ENCODE measurements at regions not wholly inside any gene's neighbourhood (a gene's known extent, or its start where the extent isn't known, plus 50 kb on each side); places are given as distances from the start of the nearest gene placed in this dataset.
"Not testable (repeated sequence)": the region's sequence is repeated elsewhere in the genome, so short reads cannot be mapped to it uniquely, and the experiment has no call there.

GRCh38 chr1:227508431-227508830, 54.9 kb upstream of the ZNF678 start:
- no peak for DNase-seq

- not testable (repeated sequence) for DNase-seq
Observed at GRCh38 chr1:227506490-227507393, 56.6 kb upstream of the ZNF678 start.

DNA sequence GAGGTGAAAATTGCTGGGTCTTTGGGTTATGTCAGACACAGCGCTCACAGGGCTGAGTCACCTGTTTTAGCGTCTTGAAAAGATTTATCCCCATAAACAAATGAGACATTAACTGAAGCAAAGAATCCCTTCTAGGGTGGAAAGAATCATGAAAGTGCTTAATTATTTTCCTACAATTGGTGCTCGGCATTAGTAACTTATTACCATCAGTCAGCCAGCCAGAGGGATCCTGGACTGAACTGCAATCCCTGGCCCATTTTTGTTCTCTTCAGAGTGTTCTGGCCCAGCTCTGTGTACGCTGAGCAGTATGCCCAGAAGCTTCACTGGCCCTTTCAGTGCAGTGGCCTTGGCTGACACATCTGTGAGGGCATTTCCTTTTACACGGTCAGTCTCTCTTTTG, 67.3 kb upstream of the ZNF678 start:
- DNase-seq = not testable (repeated sequence)

GRCh38 chr1:227493863-227494551, 69.3 kb upstream of the ZNF678 start:
- DNase-seq = not testable (repeated sequence)

DNA sequence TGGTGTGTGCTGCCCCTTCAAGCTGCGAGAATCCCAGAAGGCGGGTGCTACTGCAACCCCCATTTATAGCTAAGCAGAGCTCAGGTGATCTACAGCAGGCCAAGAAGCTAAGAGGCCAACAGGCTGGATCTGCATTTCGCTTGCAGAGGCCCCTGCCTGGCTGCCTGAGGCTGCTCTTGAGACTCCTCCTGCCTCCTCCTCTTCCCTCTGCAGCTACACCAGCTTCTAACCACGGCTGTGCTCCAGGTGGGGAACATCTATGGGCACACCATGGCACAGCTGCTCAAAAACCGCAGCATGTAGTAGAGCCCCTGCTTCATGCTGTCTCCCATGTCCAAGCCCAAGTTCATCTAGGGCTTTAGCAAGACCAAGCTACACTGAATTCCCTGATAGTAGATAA, 72.9 kb upstream of the ZNF678 start:
- DNase-seq = no peak

GRCh38 chr1:227490001-227490400, 73.4 kb upstream of the ZNF678 start:
- no peak for DNase-seq

DNA sequence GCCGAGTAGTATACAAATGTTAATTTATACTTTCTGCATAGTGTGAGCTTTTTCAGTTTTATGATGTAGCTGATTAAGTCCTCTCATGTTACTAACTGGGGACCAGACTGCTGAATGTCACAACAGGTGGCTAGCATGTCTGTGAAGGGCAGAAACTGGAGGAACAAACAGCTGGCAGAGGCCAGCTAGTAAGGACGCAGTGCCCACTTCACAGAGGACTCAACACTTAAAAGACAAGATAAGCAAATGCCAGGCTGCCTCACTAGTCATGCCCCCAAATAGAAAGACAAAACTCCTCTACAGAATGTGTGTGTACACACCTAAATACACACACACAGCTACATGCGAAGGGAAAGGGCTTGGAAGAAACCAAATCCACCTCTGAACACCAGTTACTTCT, 73.8 kb upstream of the ZNF678 start:
- no peak for DNase-seq

DNA sequence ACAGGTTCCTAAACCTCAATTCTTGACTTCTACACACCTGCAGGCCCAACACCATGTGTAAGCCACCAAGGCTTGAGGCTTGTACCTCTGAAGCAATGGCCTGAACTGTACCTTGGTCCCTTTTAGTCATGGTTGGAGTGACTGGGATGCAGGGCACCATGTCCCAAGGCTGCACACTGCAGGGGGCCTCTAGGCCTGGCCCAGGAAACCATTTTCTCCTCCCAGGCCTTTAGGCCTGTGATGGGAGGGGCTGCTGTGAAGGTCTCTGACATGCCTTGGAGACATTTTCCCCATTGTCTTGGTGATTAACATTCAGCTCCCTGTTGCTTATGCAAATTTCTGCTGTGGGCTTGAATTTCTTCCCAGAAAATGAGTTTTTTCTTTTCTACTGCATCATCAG, 75.8 kb upstream of the ZNF678 start:
- no peak for DNase-seq

- DNase-seq = no peak
Observed at GRCh38 chr1:227486559-227486958, 76.8 kb upstream of the ZNF678 start.

DNA sequence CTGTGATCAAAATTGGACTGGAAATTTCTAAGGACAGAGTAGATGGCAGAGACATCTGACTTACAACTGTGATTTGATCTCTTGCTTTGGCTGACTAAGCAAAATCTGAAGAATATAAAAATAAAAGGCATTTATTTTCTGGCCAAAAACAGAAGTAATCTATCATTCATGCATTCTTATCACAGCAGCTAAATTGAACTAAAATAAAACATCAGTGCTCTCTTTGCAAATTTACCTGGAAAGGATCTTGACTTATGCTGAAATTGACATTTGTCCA, 81.4 kb upstream of the ZNF678 start:
- DNase-seq = no peak

GRCh38 chr1:227474072-227474471, 89.3 kb upstream of the ZNF678 start:
- not testable (repeated sequence) for DNase-seq

DNA sequence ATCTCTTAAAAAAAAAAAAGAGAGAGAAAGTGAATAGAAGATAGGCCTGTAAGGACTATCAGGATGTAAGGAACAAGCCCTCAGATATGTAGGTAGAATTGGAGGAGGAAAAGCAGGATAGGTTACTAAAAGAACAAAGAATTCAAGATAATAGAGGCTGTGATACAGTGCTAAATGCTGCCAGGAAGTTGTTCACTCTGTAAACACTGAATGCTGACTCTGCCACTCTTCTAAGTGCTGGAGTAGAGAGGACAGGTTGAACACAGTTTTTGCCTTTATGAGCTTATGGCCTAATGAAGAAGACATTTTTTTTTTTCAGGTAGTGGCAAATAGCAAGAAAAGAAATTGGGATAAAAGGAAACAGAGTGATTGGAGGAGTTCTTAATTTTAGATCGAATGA, 90.6 kb upstream of the ZNF678 start:
- DNase-seq = no peak

- DNase-seq = no peak
Observed at GRCh38 chr1:227470688-227471087, 92.7 kb upstream of the ZNF678 start.

DNA sequence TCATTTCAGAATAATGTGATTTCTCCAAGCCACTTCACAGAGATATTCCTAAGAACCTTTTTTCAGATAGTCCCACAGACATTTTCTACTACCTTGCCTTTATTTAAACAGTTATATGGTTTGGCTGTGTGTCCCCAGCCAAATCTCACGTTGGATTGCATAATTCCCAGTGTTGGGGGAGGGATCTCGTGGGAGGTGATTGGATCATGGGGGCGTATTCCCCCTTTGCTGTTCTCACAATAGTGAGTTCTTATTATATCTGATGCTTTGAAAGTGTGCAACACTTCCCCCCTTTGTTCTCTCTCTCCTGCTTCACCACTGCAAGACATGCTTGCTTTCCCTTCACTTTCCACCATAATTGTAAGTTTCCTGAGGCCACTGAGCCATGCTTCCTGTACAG, 93.6 kb upstream of the ZNF678 start:
- no peak for DNase-seq

DNA sequence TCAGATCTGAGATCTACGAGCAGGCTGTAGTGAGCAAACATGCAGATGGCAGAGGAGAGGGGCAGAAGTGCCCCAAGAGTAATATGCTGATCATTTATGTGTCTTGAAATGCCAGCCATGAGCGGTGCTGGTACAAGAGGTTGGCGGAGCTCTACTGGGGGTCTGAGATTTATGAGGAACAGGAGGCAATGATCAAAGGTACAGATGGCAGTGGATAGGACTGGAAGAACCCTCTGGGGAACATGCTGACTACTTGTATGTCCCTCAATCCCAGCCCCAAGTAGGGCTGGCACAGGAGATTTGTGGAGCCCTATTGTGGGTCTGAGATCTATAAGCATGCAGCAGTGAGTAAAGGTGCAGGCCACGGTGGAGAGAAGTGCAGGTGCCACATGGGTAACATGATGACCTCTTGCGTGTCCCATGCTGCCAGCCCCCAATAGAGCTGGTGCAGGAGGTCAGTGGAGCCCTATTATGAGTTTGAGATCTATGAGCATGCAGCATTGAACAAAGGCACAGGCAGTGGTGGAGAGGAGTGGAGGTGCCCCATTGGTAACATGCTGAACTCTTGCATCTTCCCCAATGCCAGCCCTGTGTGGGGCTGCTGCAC, 97.2 kb upstream of the ZNF678 start:
- DNase-seq = no peak

GRCh38 chr1:227465256-227465655, 98.1 kb upstream of the ZNF678 start:
- DNase-seq = no peak

GRCh38 chr1:227459977-227460376, 103.4 kb upstream of the ZNF678 start:
- DNase-seq = no peak

DNA sequence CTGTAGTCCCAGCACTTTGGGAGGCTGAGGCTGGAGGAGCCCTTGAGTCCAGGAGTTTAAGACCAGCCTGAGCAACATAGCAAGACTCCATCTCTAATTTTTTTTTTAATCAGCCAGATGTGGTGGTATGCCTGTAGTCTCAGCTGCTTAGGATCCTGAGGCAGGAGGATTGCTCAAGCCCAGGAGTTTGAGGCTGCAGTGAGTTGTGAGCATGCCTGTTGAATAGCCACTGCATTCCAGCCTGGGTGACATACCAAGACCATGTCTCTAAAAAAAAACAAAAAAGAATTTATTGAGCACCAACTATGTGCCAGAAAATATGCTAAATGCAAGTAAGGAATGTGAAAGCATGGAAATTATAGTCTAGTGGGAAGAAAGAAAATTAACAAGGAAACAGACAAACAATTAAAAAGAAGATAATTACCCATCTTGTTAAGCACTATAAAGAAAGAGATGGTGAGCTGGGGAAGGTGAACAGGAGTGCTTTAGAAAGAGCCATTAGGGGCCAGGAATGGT, 104.0 kb upstream of the ZNF678 start:
- no peak for DNase-seq

GRCh38 chr1:227454686-227455085, 108.7 kb upstream of the ZNF678 start:
- no peak for DNase-seq

- no peak for DNase-seq
Observed at GRCh38 chr1:227453631-227454355, 109.6 kb upstream of the ZNF678 start.

GRCh38 chr1:227451954-227452353, 111.4 kb upstream of the ZNF678 start:
- DNase-seq = no peak

- DNase-seq = no peak
Observed at GRCh38 chr1:227451057-227451456, 112.3 kb upstream of the ZNF678 start.

DNA sequence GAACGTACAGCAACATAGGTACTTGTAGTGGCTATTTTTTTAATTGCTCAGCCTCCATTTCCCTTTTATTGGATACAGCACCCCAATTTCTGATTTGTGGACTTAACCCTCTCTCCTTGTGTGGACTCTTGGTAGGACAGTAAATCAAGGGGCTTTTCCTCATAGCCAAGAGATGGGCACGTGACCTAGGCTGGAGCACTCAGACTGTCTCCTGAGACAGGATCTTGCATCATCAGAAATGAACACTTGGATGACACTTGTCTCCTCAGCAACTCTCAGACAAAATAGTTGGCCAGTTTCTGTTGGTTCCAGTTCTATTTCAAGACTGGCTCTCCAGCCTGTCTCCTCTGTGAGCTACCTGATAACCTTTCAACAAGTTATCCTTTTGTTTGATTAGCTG, 112.9 kb upstream of the ZNF678 start:
- DNase-seq = no peak

Data from SHP77 treated with DMSO at 0.1 percent for 48 hours (cell line).